Stimulated activated CD8-positive, alpha-beta memory T cell treated with anti-CD3 and anti-CD28 coated beads, Interleukin-4, amount 100 ng/mL, for 24 hours (primary cell): ENCODE measurements at regions not wholly inside any gene's neighbourhood (a gene's known extent, or its start where the extent isn't known, plus 50 kb on each side); places are given as distances from the start of the nearest gene placed in this dataset.
"Not testable (repeated sequence)": the region's sequence is repeated elsewhere in the genome, so short reads cannot be mapped to it uniquely, and the experiment has no call there.

Source experiments
- DNase-seq: peaks from one replicate; pipeline ENCODE4 v3.0.0-alpha.2; 2020; ENCODE audit warnings: low read depth

DNA sequence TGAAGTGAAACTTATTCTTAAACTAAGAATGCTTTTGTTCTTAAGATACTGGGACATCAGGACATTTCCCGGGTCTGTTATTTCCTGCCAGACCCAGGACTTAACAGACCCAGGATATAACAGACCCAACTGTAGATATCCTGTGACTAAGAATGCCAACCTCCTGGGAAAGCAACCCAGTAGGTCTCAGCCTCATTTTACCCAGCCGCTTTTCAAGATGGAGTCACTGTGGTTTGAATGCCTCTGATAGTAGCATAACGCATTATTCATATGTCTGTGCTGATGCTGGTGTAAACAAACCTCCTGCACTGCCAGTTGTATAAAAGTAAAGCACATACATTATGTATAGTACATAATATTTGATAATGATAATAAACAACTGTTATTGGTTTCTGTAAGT, 185.8 kb upstream of the GPRIN3 start:
- no peak for DNase-seq

GRCh38 chr4:89492581-89493071, 185.0 kb upstream of the GPRIN3 start:
- no peak for DNase-seq

DNA sequence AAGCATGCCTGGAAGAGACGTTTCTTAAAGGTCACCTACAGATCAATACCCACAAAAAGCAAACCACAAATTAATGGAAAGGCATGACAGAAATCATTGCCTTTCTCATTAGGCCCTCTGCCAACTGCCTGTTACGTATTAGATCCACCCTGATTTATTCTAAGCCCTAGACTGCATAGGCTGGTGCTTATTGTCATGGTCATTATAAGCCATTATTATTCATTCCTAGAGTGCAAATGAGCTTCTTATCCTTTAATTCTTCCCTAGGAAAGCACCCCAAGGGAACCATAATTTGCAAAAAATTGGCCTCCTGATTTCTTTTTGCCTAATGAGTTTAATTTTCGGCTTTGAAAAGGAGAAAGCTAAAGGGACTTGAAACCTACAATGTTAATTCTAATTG, 184.2 kb upstream of the GPRIN3 start:
- DNase-seq: no peak

DNA sequence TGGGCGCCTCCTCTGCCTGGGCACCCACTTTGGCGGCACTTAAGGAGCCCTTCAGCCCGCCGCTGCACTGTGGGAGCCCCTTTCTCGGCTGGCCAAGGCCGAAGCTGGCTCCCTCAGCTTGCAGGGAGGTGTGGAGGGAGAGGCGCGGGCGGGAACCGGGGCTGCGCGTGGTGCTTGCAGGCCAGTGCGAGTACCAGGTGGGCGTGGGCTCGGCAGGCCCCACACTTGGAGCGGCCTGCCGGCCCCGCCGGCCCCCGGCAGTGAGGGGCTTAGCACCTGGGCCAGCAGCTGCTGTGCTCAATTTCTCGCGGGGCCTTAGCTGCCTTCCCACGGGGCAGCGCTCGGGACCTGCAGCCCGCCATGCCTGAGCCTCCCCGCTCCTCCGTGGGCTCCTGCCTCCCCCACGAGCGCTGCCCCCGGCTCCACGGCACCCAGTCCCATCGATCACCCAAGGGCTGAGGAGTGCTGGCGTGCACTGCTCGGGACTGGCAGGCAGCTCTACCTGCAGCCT, 182.4 kb upstream of the GPRIN3 start:
- not testable (repeated sequence) for DNase-seq

- DNase-seq: no peak
Measured at GRCh38 chr4:89489338-89489771, 181.8 kb upstream of the GPRIN3 start.

DNA sequence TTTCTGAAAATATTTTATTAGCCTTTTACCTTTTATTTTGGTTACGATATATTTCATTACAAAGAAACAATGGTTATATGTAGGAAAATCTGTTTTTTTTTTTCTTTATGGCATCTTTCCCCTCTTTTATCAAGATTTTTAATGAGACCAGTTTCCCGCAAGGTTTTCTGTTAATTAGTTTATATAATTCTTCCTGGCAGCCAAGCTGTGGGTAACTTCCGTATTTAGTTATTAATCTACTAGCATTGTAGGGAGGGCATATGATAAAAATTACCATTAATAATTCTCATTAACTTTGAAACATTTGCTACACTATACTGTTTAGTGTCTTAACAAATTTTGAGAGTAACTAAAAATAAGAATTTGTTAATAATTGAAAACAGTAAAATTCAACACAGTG, 181.1 kb upstream of the GPRIN3 start:
- DNase-seq: no peak

- no peak for DNase-seq
Measured at GRCh38 chr4:89486673-89487072, 179.1 kb upstream of the GPRIN3 start.

DNA sequence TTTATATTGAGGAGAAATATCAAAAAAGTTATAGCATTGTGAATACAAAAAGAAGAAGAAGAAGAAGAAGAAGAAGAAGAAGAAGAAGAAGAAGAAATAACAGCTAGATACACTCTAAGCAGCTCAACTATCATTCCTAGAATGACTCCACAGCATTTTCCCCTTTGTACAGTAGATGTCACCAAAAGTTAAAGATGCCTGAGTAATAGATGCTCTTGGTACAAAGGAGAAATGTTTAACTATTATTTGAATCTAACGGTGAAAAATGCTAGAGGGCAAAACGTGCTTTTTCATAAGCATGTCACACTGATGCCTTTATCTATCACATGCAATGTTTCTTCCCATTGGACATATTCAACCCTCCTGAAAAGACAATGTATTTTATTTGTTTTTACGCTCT, 178.4 kb upstream of the GPRIN3 start:
- no peak for DNase-seq

GRCh38 chr4:89483833-89484232, 176.2 kb upstream of the GPRIN3 start:
- no peak for DNase-seq

DNA sequence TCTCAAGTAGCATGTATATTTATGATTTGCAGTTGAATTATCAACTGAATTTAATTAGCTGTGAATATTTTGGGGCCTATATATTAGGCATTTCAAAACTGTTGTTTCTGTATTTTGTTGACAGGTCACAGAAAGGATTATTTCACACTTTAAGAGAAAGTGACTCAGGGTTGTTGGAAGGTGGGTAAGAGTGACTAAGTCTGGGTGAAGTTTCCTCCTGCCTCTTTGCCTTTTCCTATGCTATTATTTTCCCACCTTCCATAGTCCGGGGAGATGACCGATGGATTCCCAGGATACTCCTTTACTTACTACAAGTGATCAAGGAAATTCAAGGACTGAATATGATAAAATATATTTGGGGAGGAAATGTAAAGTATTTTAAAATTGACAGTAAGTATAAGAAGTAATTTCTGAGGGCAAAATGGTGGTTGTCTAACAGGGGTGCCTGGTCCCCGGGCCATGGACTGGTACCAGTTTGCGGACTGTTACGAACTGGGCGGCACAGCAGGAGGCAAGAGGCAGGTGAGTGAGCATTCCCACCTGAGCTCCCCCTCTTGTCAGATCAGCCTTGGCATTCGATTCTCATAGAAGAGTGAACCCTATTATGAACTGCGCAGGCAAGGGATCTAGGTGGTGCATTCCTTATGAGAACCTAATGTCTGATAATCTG, 175.5 kb upstream of the GPRIN3 start:
- DNase-seq: no peak

DNA sequence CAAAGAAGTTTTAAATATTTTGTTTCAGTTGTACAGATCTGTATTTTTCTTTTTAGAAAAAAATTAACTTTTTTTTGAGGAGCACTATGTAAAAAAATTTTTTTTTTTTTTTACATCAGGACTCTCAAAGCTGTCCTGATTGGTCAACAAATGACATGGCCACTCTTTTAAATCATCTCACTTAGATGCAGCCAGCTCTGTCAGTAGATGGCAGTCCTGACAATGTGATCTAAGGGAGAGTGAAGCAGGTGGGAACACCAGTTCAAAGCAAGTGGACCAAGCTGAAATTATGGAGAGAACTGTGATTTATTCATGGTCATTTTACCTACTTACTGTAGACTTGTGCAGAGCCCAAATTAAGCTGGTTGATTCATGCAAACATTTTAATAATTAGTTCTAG, 174.7 kb upstream of the GPRIN3 start:
- no peak for DNase-seq

GRCh38 chr4:89469930-89470375, 162.4 kb upstream of the GPRIN3 start:
- DNase-seq: no peak

DNA sequence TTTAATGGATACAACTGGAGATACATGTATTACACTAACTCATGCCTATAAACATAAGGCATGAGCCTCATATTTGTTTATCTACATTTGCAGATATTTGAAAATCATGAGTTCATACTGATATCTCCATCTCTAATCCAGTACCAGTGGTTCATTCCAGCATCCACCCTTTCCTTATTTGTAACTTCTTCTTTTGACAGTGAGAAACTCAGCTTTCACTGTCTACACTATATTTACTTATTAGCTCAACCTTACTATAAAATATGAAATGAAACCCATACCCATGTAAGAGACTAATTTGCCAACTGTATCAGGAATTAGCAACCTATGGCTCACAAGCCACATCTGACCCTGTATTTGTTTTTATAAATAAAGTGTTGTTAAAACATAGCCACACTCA, 161.9 kb upstream of the GPRIN3 start:
- DNase-seq: no peak

- no peak for DNase-seq
Measured at GRCh38 chr4:89468602-89469001, 161.0 kb upstream of the GPRIN3 start.

DNA sequence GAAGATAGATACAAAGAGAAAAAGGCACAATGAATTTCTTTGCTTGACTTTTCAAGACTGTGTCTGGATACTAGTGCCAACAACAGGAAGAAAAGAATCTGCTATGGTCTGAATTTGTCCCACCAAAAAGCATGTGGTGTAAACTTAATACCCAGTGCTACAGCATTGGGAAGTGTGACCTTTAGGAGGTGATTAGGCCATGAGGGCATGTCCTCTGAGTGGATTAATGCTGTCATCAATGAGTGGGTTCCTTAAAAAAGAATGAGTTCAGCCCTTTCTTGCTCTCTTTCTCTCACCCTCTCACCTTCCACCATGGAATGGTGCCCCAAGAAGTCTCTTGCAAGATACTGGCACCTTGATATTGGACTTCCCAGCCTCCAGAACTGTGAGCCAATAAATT, 155.7 kb upstream of the GPRIN3 start:
- DNase-seq: no peak

GRCh38 chr4:89447543-89447942, 139.9 kb upstream of the GPRIN3 start:
- no peak for DNase-seq

GRCh38 chr4:89446193-89446592, 138.6 kb upstream of the GPRIN3 start:
- DNase-seq: no peak

DNA sequence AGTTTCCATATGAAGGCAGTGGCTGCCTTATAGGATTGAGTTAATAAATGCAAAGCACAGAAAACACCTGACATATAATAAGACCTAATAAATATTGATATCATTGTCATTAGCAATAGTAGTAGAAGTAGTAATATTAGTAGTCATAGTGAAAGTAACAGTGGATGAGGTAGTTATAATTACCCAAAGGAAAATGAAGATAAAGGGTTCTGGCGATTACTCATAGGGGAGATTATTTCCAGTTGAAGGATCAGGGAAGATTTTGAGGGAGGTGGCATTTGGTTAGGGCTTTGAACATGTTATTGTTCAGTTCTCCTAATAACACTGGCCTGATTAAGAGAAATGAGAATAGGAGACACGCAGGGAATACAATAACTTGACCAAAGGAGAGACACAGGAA, 131.9 kb upstream of the GPRIN3 start:
- no peak for DNase-seq

GRCh38 chr4:89438102-89438831, 130.7 kb upstream of the GPRIN3 start:
- DNase-seq: peak; percentile 16

DNA sequence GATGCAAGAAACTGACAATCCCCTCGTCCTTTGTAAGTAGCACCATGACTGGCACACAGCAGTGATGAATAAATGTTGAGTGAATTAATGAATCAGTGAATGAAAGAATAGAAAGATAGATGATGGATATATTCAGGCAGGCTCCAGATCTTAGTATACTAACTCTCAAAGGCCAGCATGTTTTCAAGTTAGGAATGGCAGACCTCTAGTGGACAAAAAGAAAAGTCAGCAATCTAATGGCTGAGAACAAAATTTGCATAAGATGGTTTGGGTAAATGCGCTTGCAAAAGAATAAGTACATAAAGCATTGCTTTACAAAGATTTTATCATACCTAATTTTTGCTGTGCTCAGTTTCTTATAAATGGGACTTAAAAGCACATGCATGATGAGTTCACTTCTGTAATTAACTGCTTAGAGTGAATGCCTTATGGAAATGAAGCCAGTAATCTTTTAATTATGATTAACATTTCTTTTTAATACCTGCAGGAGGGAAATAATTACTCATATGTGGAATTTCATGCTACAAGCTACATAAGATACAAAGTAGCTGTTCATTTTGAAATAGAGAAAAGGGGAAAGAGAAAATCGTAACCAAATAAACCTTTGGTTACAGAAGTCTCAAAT, 126.9 kb upstream of the GPRIN3 start:
- DNase-seq: no peak

- no peak for DNase-seq
Measured at GRCh38 chr4:89427782-89428181, 120.2 kb upstream of the GPRIN3 start.

DNA sequence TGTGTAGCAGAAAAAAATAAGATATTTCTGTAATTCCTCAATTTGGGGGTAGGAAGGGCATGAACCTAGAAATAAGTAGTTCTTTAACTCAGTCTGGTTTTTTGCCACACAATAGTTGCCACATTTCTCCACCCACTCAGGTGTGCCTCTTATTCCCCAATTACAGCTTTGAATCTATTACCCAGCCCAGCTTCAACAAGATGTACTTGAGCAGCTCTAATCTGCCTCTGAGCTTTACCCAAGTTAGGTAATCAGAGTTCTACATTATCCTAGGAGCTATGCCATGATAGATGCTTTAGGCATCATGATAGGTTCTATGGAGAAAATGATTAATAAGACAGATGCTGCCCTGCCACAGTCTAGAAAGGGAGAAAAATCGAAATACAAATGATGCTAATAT, 117.4 kb upstream of the GPRIN3 start:
- no peak for DNase-seq

DNA sequence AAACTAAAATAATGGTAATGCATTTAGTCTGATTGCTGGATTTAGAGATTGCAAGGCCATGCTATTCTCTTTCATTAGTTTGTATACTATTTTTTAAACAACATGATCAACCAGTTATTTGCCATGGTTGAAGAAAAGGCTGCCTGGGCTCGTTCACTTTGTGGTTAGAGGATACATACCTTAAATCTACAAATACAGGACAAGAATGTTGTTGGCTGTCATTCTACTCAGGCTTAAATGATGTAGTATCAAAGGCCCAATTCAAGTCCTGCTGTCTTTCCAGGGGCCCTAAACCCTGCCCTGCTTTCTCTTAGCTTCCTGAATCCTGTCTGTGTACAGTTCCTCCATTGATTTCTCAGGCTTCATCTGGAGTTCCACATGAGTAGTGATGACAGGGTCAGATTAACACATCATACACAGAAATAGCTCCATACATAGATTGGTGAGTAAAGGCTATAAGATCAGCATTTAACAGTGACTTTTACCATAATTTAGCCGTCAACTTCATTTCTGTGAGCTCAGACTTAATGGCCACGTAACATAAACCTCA, 114.9 kb upstream of the GPRIN3 start:
- no peak for DNase-seq
